DND-41 (cell line): ENCODE measurements at regions not wholly inside any gene's neighbourhood (a gene's known extent, or its start where the extent isn't known, plus 50 kb on each side); places are given as distances from the start of the nearest gene placed in this dataset.

Experiments
- CTCF ChIP-seq: IDR thresholded peaks from 2 replicates; pipeline ENCODE4 v1.5.1; 2012; ENCODE audit warnings: borderline replicate concordance, low read length, moderate library complexity, mild to moderate bottlenecking; ENCODE audit not compliant: poor library complexity, severe bottlenecking; ENCODE audit errors: extremely low read depth
- EZH2 ChIP-seq: IDR thresholded peaks from 3 replicates; pipeline ENCODE4 v1.6.1; 2012; ENCODE audit warnings: borderline replicate concordance, low read depth, mild to moderate bottlenecking, moderate library complexity, low read length, inconsistent platforms; ENCODE audit not compliant: severe bottlenecking

- TF ChIP-seq CTCF: no peak
- no peak for TF ChIP-seq EZH2
These were observed 273.2 kb downstream of the GADD45G start for GRCh38 chr9:89878003-89878411.
